GM12878 (cell line): ENCODE measurements at regions not wholly inside any gene's neighbourhood (a gene's known extent, or its start where the extent isn't known, plus 50 kb on each side); places are given as distances from the start of the nearest gene placed in this dataset.

Experiments used
- BMI1 ChIP-seq: fragments of 450-650 bp; IDR thresholded peaks from 2 replicates; pipeline ENCODE4 v1.6.1; 2016; ENCODE audit warnings: mild to moderate bottlenecking, moderate library complexity, borderline replicate concordance
- CUX1 ChIP-seq: IDR thresholded peaks from 2 replicates; pipeline ENCODE4 v1.6.1; 2012; ENCODE audit warnings: improper control_type of control experiment, low read depth, low read length; ENCODE audit not compliant: insufficient replicate concordance
- EGR1 ChIP-seq, 2 experiments: IDR thresholded peaks; 1 replicate in 1 of 2; 2 replicates in 1 of 2; pipeline ENCODE4 v1.6.1; 2011 to 2012; ENCODE audit warnings: low read depth in 2 of 2, low read length in 2 of 2, borderline replicate concordance in 1 of 2, mild to moderate bottlenecking in 1 of 2, moderate library complexity in 1 of 2
- FOXM1 ChIP-seq: IDR thresholded peaks from 2 replicates; pipeline ENCODE4 v1.6.1; 2012; ENCODE audit warnings: low read depth, mild to moderate bottlenecking, inconsistent platforms, low read length, moderate library complexity
- LARP7 ChIP-seq: fragments of 450-650 bp; IDR thresholded peaks from 2 replicates; pipeline ENCODE4 v1.6.1; 2017; ENCODE audit warnings: mild to moderate bottlenecking
- NBN ChIP-seq: fragments of 450-650 bp; IDR thresholded peaks from 2 replicates; pipeline ENCODE4 v1.6.1; 2016
- PKNOX1 ChIP-seq: fragments of 450-650 bp; IDR thresholded peaks from 2 replicates; pipeline ENCODE4 v1.6.1; 2016; ENCODE audit warnings: mild to moderate bottlenecking
- ZNF384 ChIP-seq: IDR thresholded peaks from 2 replicates; pipeline ENCODE4 v1.6.1; 2012; ENCODE audit warnings: low read depth, mild to moderate bottlenecking, low read length, improper control_type of control experiment, borderline replicate concordance

GRCh38 chr2:104026725-104027124 lies 827.2 kb upstream of the POU3F3 start (continued):
- TF ChIP-seq LARP7 (no peak), CUX1 (no peak), EGR1 (IDR thresholded peaks at IDR 0.05; ENCODE audit: borderline replicate concordance in 1 of 2, low read depth in 2 of 2, low read length in 2 of 2) (no peak), ZNF384 (no peak), FOXM1 (no peak), BMI1 (no peak), NBN (no peak), PKNOX1 (no peak)
